Suprapubic skin (tissue), 3 donors: ENCODE measurements at regions not wholly inside any gene's neighbourhood (a gene's known extent, or its start where the extent isn't known, plus 50 kb on each side); places are given as distances from the start of the nearest gene placed in this dataset.

Experiments
- POLR2A ChIP-seq, 2 donors: fragments of 450-650 bp; IDR thresholded peaks; one replicate each; pipeline ENCODE4 v1.6.1; 2017; ENCODE audit warnings: antibody characterized with exemption in 2 of 2, mild to moderate bottlenecking in 2 of 2, moderate library complexity in 2 of 2
- TF ChIP-seq, protein P1 (sequence below), 2 donors: fragments of 200-600 bp in 1 of 2; fragments of 450-650 bp in 1 of 2; sonication (generic) in 1 of 2; IDR thresholded peaks; one replicate each; pipeline ENCODE4 v1.5.1; 2016 to 2019; ENCODE audit warnings: antibody characterized with exemption in 2 of 2, mild to moderate bottlenecking in 1 of 2, moderate library complexity in 1 of 2

DNA sequence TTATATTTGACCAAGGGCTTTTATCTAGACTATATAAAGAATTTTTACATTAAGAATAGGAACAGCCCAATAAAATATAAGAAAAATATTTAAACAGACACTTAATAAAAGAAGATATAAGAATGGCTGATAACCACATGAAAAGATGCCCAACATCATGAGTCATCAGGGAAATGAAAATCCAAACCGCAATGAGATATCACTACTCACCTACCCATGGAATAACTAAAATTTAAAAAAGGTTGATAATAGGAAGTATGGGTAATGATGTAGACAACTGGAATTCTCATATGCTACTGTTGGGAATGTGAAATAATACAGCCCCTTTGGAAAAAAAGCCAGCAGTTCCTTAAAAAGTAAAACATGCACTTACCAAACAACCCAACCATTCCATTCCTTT lies 206.9 kb upstream of the PCSK5 start:
- no peak for TF ChIP-seq POLR2A (IDR thresholded peaks at IDR 0.05)
- TF ChIP-seq, protein P1, sequence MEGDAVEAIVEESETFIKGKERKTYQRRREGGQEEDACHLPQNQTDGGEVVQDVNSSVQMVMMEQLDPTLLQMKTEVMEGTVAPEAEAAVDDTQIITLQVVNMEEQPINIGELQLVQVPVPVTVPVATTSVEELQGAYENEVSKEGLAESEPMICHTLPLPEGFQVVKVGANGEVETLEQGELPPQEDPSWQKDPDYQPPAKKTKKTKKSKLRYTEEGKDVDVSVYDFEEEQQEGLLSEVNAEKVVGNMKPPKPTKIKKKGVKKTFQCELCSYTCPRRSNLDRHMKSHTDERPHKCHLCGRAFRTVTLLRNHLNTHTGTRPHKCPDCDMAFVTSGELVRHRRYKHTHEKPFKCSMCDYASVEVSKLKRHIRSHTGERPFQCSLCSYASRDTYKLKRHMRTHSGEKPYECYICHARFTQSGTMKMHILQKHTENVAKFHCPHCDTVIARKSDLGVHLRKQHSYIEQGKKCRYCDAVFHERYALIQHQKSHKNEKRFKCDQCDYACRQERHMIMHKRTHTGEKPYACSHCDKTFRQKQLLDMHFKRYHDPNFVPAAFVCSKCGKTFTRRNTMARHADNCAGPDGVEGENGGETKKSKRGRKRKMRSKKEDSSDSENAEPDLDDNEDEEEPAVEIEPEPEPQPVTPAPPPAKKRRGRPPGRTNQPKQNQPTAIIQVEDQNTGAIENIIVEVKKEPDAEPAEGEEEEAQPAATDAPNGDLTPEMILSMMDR (IDR thresholded peaks at IDR 0.05), result no peak
